Right kidney (tissue), 1 donor: ENCODE measurements at regions not wholly inside any gene's neighbourhood (a gene's known extent, or its start where the extent isn't known, plus 50 kb on each side); places are given as distances from the start of the nearest gene placed in this dataset.

ENCODE experiments used
- DNase-seq: peaks from one replicate; pipeline ENCODE4 v3.0.0-alpha.2; 2016

- peak; percentile 57 for DNase-seq
Observed at GRCh38 chr2:41993435-41993925, 54.3 kb upstream of the PKDCC start.

- DNase-seq: peak; percentile 7
Observed at GRCh38 chr2:41994233-41994637, 53.6 kb upstream of the PKDCC start.

GRCh38 chr2:41994661-41995060 lies 53.2 kb upstream of the PKDCC start:
- no peak for DNase-seq

- no peak for DNase-seq
Observed at GRCh38 chr2:41997561-41997960, 50.3 kb upstream of the PKDCC start.
